ENCODE measurements at regions not wholly inside any gene's neighbourhood (a gene's known extent, or its start where the extent isn't known, plus 50 kb on each side); places are given as distances from the start of the nearest gene placed in this dataset.

- Histone ChIP-seq H3K27me3 (no peaks in the 10 kb centered on the region), H3K36me3 (no peaks in the 10 kb centered on the region), H3K9me3 (no peaks in the 10 kb centered on the region), H3K4me3 (no peak overlapping the region), H3K27ac (no peak overlapping the region), H3K4me1 (no peaks in the 10 kb centered on the region)
- ATAC-seq (ENCODE audit: low FRiP score in 2 of 2) (no peak), DNase-seq (no peak)
- WGBS, 2 donors: 89 to 100% methylated on average over 1 of the region's 1 CpG
- no peak for TF ChIP-seq CTCF (IDR thresholded peaks at IDR 0.05)
- no peak for TF ChIP-seq POLR2A (IDR thresholded peaks at IDR 0.05)
- no peak for TF ChIP-seq POLR2AphosphoS5 (IDR thresholded peaks at IDR 0.05)
- no peak for TF ChIP-seq EP300 (IDR thresholded peaks at IDR 0.05)
Measured at GRCh38 chr3:74129056-74129455, 485.4 kb downstream of the CNTN3 start.

GRCh38 chr3:74127256-74127655 is 487.2 kb downstream of the CNTN3 start:
- Histone ChIP-seq H3K4me1 (no peaks in the 10 kb centered on the region), H3K36me3 (no peaks in the 10 kb centered on the region), H3K27ac (no peak overlapping the region), H3K27me3 (no peaks in the 10 kb centered on the region), H3K4me3 (no peak overlapping the region), H3K9me3 (no peaks in the 10 kb centered on the region)
- 85 to 95% methylated on average over 1 of the region's 1 CpG for WGBS, 2 donors
- DNase-seq (no peak), ATAC-seq (ENCODE audit: low FRiP score in 2 of 2) (no peak)
- no peak for TF ChIP-seq POLR2A (IDR thresholded peaks at IDR 0.05)
- TF ChIP-seq POLR2AphosphoS5 (IDR thresholded peaks at IDR 0.05): no peak
- TF ChIP-seq EP300 (IDR thresholded peaks at IDR 0.05): no peak
- no peak for TF ChIP-seq CTCF (IDR thresholded peaks at IDR 0.05)

GRCh38 chr3:74124782-74125181 is 489.7 kb downstream of the CNTN3 start:
- no peak for DNase-seq
- no peak for TF ChIP-seq CTCF (IDR thresholded peaks at IDR 0.05)
- TF ChIP-seq POLR2AphosphoS5 (IDR thresholded peaks at IDR 0.05): no peak
- TF ChIP-seq POLR2A (IDR thresholded peaks at IDR 0.05): no peak
- no peak for TF ChIP-seq EP300 (IDR thresholded peaks at IDR 0.05)
- 64 to 67% methylated on average over 7 of the region's 7 CpGs for WGBS, 2 donors

GRCh38 chr3:74122281-74122680 is 492.2 kb downstream of the CNTN3 start:
- TF ChIP-seq POLR2A (IDR thresholded peaks at IDR 0.05) (no peak), CTCF (IDR thresholded peaks at IDR 0.05) (no peak), POLR2AphosphoS5 (IDR thresholded peaks at IDR 0.05) (no peak), EP300 (IDR thresholded peaks at IDR 0.05) (no peak)
- Histone ChIP-seq H3K9me3 (no peaks in the 10 kb centered on the region), H3K27ac (no peak overlapping the region), H3K27me3 (no peaks in the 10 kb centered on the region), H3K4me3 (no peak overlapping the region), H3K36me3 (no peaks in the 10 kb centered on the region), H3K4me1 (no peaks in the 10 kb centered on the region)
- no peak for ATAC-seq (ENCODE audit: low FRiP score in 2 of 2)
- WGBS, 2 donors: 65% methylated on average over 3 of the region's 3 CpGs
- no peak for DNase-seq

More at GRCh38 chr3:74124782-74125181, 489.7 kb downstream of the CNTN3 start:
- Histone ChIP-seq H3K27ac (no peak overlapping the region), H3K27me3 (no peaks in the 10 kb centered on the region), H3K9me3 (no peaks in the 10 kb centered on the region), H3K4me1 (no peaks in the 10 kb centered on the region), H3K36me3 (no peaks in the 10 kb centered on the region), H3K4me3 (no peak overlapping the region)
- no peak for ATAC-seq (ENCODE audit: low FRiP score in 2 of 2)

- 52 to 77% methylated on average over 1 of the region's 1 CpG for WGBS, 2 donors
- H3K4me3 ChIP-seq: no peak overlapping the region
- ATAC-seq (ENCODE audit: low FRiP score in 2 of 2): no peak
- no peak overlapping the region for H3K27ac ChIP-seq
- H3K9me3 ChIP-seq: no peaks in the 10 kb centered on the region
- DNase-seq: no peak
- H3K4me1 ChIP-seq: no peaks in the 10 kb centered on the region
- TF ChIP-seq POLR2A (IDR thresholded peaks at IDR 0.05) (no peak), EP300 (IDR thresholded peaks at IDR 0.05) (no peak), CTCF (IDR thresholded peaks at IDR 0.05) (no peak), POLR2AphosphoS5 (IDR thresholded peaks at IDR 0.05) (no peak)
- no peaks in the 10 kb centered on the region for H3K36me3 ChIP-seq
- no peaks in the 10 kb centered on the region for H3K27me3 ChIP-seq
Measured at GRCh38 chr3:74121761-74122160, 492.7 kb downstream of the CNTN3 start.

Measured in upper lobe of left lung (tissue), 6 donors.